HepG2 (cell line): ENCODE measurements at regions not wholly inside any gene's neighbourhood (a gene's known extent, or its start where the extent isn't known, plus 50 kb on each side); places are given as distances from the start of the nearest gene placed in this dataset.
A peak's percentile ranks its signal among the peaks of the same experiment; 100 is the strongest.

Source experiments
- ARID2 ChIP-seq: sonication (generic); formaldehyde crosslinking; IDR thresholded peaks from 2 replicates; pipeline ENCODE4 v1.8.1; 2022; ENCODE audit warnings: mild to moderate bottlenecking, missing genetic modification reagents, borderline replicate concordance
- CHCHD3 ChIP-seq: sonication (generic); formaldehyde crosslinking; IDR thresholded peaks from 2 replicates; pipeline ENCODE4 v1.8.0; 2022; ENCODE audit warnings: mild to moderate bottlenecking, missing genetic modification reagents, moderate library complexity
- CREM ChIP-seq, 2 experiments: sonication (generic) in 1 of 2; formaldehyde crosslinking in 1 of 2; IDR thresholded peaks; 2 replicates each; pipeline versions ENCODE4 v1.4.0 to v1.6.1; 2016 to 2020; ENCODE audit warnings: antibody characterized with exemption in 1 of 2, mild to moderate bottlenecking in 1 of 2, missing genetic modification reagents in 1 of 2
- FOXA1 ChIP-seq, 2 experiments: fragments of 450-650 bp in 1 of 2; sonication (generic) in 1 of 2; formaldehyde crosslinking in 1 of 2; IDR thresholded peaks; 2 replicates each; pipeline versions ENCODE4 v1.4.0 to v1.6.1; 2016 to 2020; ENCODE audit warnings: missing genetic modification reagents in 1 of 2
- FOXJ3 ChIP-seq: sonication (generic); formaldehyde crosslinking; IDR thresholded peaks from 2 replicates; pipeline ENCODE4 v1.4.0; 2020; ENCODE audit warnings: missing genetic modification reagents, mild to moderate bottlenecking, borderline replicate concordance
- GTF2F1 ChIP-seq: fragments of 150-350 bp; IDR thresholded peaks from 2 replicates; pipeline ENCODE4 v1.6.1; 2014; ENCODE audit warnings: low read length
- HBP1 ChIP-seq: IDR thresholded peaks from 2 replicates; pipeline ENCODE4 v1.6.1; 2016; ENCODE audit warnings: low read depth, control low read depth
- ISL2 ChIP-seq: sonication (generic); formaldehyde crosslinking; IDR thresholded peaks from 2 replicates; pipeline ENCODE4 v1.5.0; 2020; ENCODE audit warnings: missing genetic modification reagents
- KDM1A ChIP-seq: IDR thresholded peaks from 2 replicates; pipeline ENCODE4 v1.6.1; 2016; ENCODE audit warnings: missing compliant biosample characterization
- KMT2A ChIP-seq: sonication (generic); formaldehyde crosslinking; IDR thresholded peaks from 2 replicates; pipeline ENCODE4 v1.4.0; 2020; ENCODE audit warnings: missing genetic modification reagents
- LCORL ChIP-seq, 2 experiments: fragments of 450-650 bp in 1 of 2; sonication (generic) in 1 of 2; formaldehyde crosslinking in 1 of 2; IDR thresholded peaks; 2 replicates each; pipeline versions ENCODE4 v1.5.0 to v1.6.1; 2017 to 2020; ENCODE audit warnings: antibody characterized with exemption in 1 of 2, missing genetic modification reagents in 1 of 2
- MAFF ChIP-seq: IDR thresholded peaks from 2 replicates; pipeline ENCODE4 v1.6.1; 2011; ENCODE audit warnings: low read depth, low read length, improper control_type of control experiment
- NCOA2 ChIP-seq: sonication (generic); formaldehyde crosslinking; IDR thresholded peaks from 2 replicates; pipeline ENCODE4 v1.8.0; 2022; ENCODE audit warnings: inconsistent platforms
- NCOR1 ChIP-seq: fragments of 200-600 bp; sonication (generic); IDR thresholded peaks from 2 replicates; pipeline ENCODE4 v1.7.0; 2017; ENCODE audit warnings: antibody characterized with exemption, low read length, borderline replicate concordance
- NR2F2 ChIP-seq: IDR thresholded peaks from 2 replicates; pipeline ENCODE4 v1.6.1; 2012; ENCODE audit warnings: low read depth, inconsistent platforms, borderline replicate concordance
- PBX2 ChIP-seq: IDR thresholded peaks from 2 replicates; pipeline ENCODE4 v1.6.1; 2016; ENCODE audit warnings: control low read depth
- RAD51 ChIP-seq: fragments of 450-650 bp; IDR thresholded peaks from 2 replicates; pipeline ENCODE4 v1.6.1; 2016; ENCODE audit warnings: borderline replicate concordance
- SOX13 ChIP-seq, 3 experiments: fragments of 450-650 bp in 1 of 3; sonication (generic) in 1 of 3; formaldehyde crosslinking in 1 of 3; IDR thresholded peaks in 2 of 3; conservative IDR thresholded peaks in 1 of 3; 2 replicates each; pipeline versions ENCODE4 v1.5.0 to v1.6.1; 2016 to 2020; ENCODE audit warnings: antibody characterized with exemption in 1 of 3, mild to moderate bottlenecking in 1 of 3, missing compliant biosample characterization in 1 of 3, missing genetic modification reagents in 1 of 3, moderate library complexity in 1 of 3
- ZBTB37 ChIP-seq: sonication (generic); formaldehyde crosslinking; IDR thresholded peaks from 2 replicates; pipeline ENCODE4 v1.4.0; 2020; ENCODE audit warnings: mild to moderate bottlenecking, missing genetic modification reagents
- ZKSCAN1 ChIP-seq: fragments of 150-350 bp; IDR thresholded peaks from 2 replicates; pipeline ENCODE4 v1.6.1; 2014; ENCODE audit warnings: low read length
- ZNF33B ChIP-seq: sonication (generic); formaldehyde crosslinking; IDR thresholded peaks from 2 replicates; pipeline ENCODE4 v1.5.1; 2020; ENCODE audit warnings: mild to moderate bottlenecking, missing genetic modification reagents
- ZNF556 ChIP-seq: sonication (generic); formaldehyde crosslinking; IDR thresholded peaks from 2 replicates; pipeline ENCODE4 v1.4.0; 2020; ENCODE audit warnings: mild to moderate bottlenecking, missing genetic modification reagents, borderline replicate concordance
- ZNF652 ChIP-seq: IDR thresholded peaks from 2 replicates; pipeline ENCODE4 v1.6.1; 2016; ENCODE audit warnings: low read depth, borderline replicate concordance
- ZNF7 ChIP-seq: IDR thresholded peaks from 2 replicates; pipeline ENCODE4 v1.6.1; 2016; ENCODE audit warnings: missing biosample characterization, missing genetic modification reagents
- ZNF883 ChIP-seq: sonication (generic); formaldehyde crosslinking; IDR thresholded peaks from 2 replicates; pipeline ENCODE4 v1.5.1; 2020; ENCODE audit warnings: mild to moderate bottlenecking, missing genetic modification reagents; ENCODE audit errors: not compliant biosample characterization

- TF ChIP-seq ZNF556 (0 out of 2 replicates have a peak, but pooled peaks have one; percentile 5), RAD51 (no peak), GTF2F1 (no peak), ZNF652 (CRISPR knock-in tag) (no peak), CREM (IDR thresholded peaks at IDR 0.05) (0 out of 2 replicates have a peak, but pooled peaks have one; percentile 20), CREM (CRISPR knock-in tag; IDR thresholded peaks at IDR 0.05) (no peak), HBP1 (0 out of 2 replicates have a peak, but pooled peaks have one; percentile 31), ZKSCAN1 (peak; percentile 92), NR2F2 (no peak), FOXA1 (IDR thresholded peaks at IDR 0.05) (no peak), FOXA1 (CRISPR knock-in tag; IDR thresholded peaks at IDR 0.05) (0 out of 2 replicates have a peak, but pooled peaks have one; percentile 8), MAFF (peak; percentile 60), ZNF33B (CRISPR knock-in tag) (no peak), ARID2 (CRISPR knock-in tag) (peak; percentile 48; the same call in 1 of the 2 replicates), ZBTB37 (CRISPR knock-in tag) (no peak), NCOR1 (peak; percentile 56; the same call in 1 of the 2 replicates), FOXJ3 (CRISPR knock-in tag) (peak; percentile 91), NCOA2 (peak; percentile 77), SOX13 (IDR thresholded peaks at IDR 0.05) (no peak), SOX13 (CRISPR knock-in tag; conservative IDR thresholded peaks at IDR 0.05 in 1 of 2, IDR thresholded peaks at IDR 0.05 in 1 of 2) (peak in 1 of 2 experiments; percentile 89; a peak in 2 of 4 replicates), ZNF883 (CRISPR knock-in tag) (no peak), PBX2 (CRISPR knock-in tag) (no peak), ZNF7 (CRISPR knock-in tag) (no peak), KMT2A (CRISPR knock-in tag) (no peak), LCORL (IDR thresholded peaks at IDR 0.05) (no peak; the same call in 1 of the 2 replicates), LCORL (CRISPR knock-in tag; IDR thresholded peaks at IDR 0.05) (no peak), ISL2 (CRISPR knock-in tag) (peak; percentile 71; the same call in 1 of the 2 replicates), CHCHD3 (CRISPR knock-in tag) (no peak), KDM1A (CRISPR knock-in tag) (no peak)
These were observed 90.5 kb upstream of the SNX9 start (continued) for GRCh38 chr6:157732416-157733161.
